ENCODE measurements at regions not wholly inside any gene's neighbourhood (a gene's known extent, or its start where the extent isn't known, plus 50 kb on each side); places are given as distances from the start of the nearest gene placed in this dataset.

GRCh38 chr10:10644008-10644646 is 373.5 kb upstream of the CELF2 start:
- no peak for DNase-seq (ENCODE audit: low spot score)

GRCh38 chr10:10644676-10645385 is 372.8 kb upstream of the CELF2 start:
- no peak for DNase-seq (ENCODE audit: low spot score)

GRCh38 chr10:10647331-10647730 is 370.3 kb upstream of the CELF2 start:
- no peak for DNase-seq (ENCODE audit: low spot score)

- no peak for DNase-seq (ENCODE audit: low spot score)
Measured at GRCh38 chr10:10657139-10657760, 360.4 kb upstream of the CELF2 start.

GRCh38 chr10:10658172-10658785 is 359.4 kb upstream of the CELF2 start:
- no peak for DNase-seq (ENCODE audit: low spot score)

GRCh38 chr10:10660054-10660453 is 357.6 kb upstream of the CELF2 start:
- DNase-seq (ENCODE audit: low spot score) = no peak

GRCh38 chr10:10661176-10661575 is 356.5 kb upstream of the CELF2 start:
- DNase-seq (ENCODE audit: low spot score) = no peak

- DNase-seq (ENCODE audit: low spot score) = no peak
Measured at GRCh38 chr10:10662716-10663408, 354.8 kb upstream of the CELF2 start.

- no peak for DNase-seq (ENCODE audit: low spot score)
Measured at GRCh38 chr10:10663622-10664021, 354.1 kb upstream of the CELF2 start.

- no peak for DNase-seq (ENCODE audit: low spot score)
Measured at GRCh38 chr10:10665750-10666149, 351.9 kb upstream of the CELF2 start.

- no peak for DNase-seq (ENCODE audit: low spot score)
Measured at GRCh38 chr10:10667466-10667865, 350.2 kb upstream of the CELF2 start.

GRCh38 chr10:10676972-10677371 is 340.7 kb upstream of the CELF2 start:
- DNase-seq (ENCODE audit: low spot score) = no peak

GRCh38 chr10:10677479-10677878 is 340.2 kb upstream of the CELF2 start:
- DNase-seq (ENCODE audit: low spot score) = peak; percentile 61

GRCh38 chr10:10680496-10680895 is 337.2 kb upstream of the CELF2 start:
- no peak for DNase-seq (ENCODE audit: low spot score)

GRCh38 chr10:10684972-10685371 is 332.7 kb upstream of the CELF2 start:
- DNase-seq (ENCODE audit: low spot score) = no peak

GRCh38 chr10:10685566-10685965 is 332.1 kb upstream of the CELF2 start:
- no peak for DNase-seq (ENCODE audit: low spot score)

GRCh38 chr10:10687751-10688150 is 329.9 kb upstream of the CELF2 start:
- no peak for DNase-seq (ENCODE audit: low spot score)

GRCh38 chr10:10699427-10699826 is 318.2 kb upstream of the CELF2 start:
- DNase-seq (ENCODE audit: low spot score) = no peak

- no peak for DNase-seq (ENCODE audit: low spot score)
Measured at GRCh38 chr10:10701084-10701611, 316.5 kb upstream of the CELF2 start.

GRCh38 chr10:10702211-10702610 is 315.5 kb upstream of the CELF2 start:
- no peak for DNase-seq (ENCODE audit: low spot score)

GRCh38 chr10:10703382-10703781 is 314.3 kb upstream of the CELF2 start:
- DNase-seq (ENCODE audit: low spot score) = no peak

- DNase-seq (ENCODE audit: low spot score) = no peak
Measured at GRCh38 chr10:10712155-10712704, 305.4 kb upstream of the CELF2 start.

Data from NAMALWA (cell line).